SK-N-SH treated with all-trans-retinoic acid at 6 μM for 48 hours (cell line): ENCODE measurements at regions not wholly inside any gene's neighbourhood (a gene's known extent, or its start where the extent isn't known, plus 50 kb on each side); places are given as distances from the start of the nearest gene placed in this dataset.
A peak's percentile ranks its signal among the peaks of the same experiment; 100 is the strongest.

Source experiments
- ATAC-seq: fragments of 200-7000 bp; cut with Tn5 transposase; 3 replicates; pipeline ENCODE4 v1.9.1; 2020; ENCODE audit warnings: mild to moderate bottlenecking, moderate library complexity
- ARNTL ChIP-seq: fragments of 450-650 bp; formaldehyde crosslinking; IDR thresholded peaks from 2 replicates; pipeline ENCODE4 v1.5.0; 2020; ENCODE audit warnings: low read depth, mild to moderate bottlenecking, moderate library complexity, borderline replicate concordance
- BACH2 ChIP-seq: fragments of 250-450 bp; sonication (Bioruptor Pico); IDR thresholded peaks from 2 replicates; pipeline ENCODE4 v1.9.0; 2021; ENCODE audit warnings: mild to moderate bottlenecking, borderline replicate concordance
- CSDC2 ChIP-seq: fragments of 250-450 bp; sonication (Bioruptor Pico); IDR thresholded peaks from 2 replicates; pipeline ENCODE4 v1.5.0; 2020; ENCODE audit warnings: mild to moderate bottlenecking, moderate library complexity
- CSRNP3 ChIP-seq: fragments of 250-450 bp; sonication (Bioruptor Pico); IDR thresholded peaks from 2 replicates; pipeline ENCODE4 v1.5.1; 2021; ENCODE audit warnings: mild to moderate bottlenecking, moderate library complexity
- ESRRG ChIP-seq: fragments of 250-450 bp; sonication (Bioruptor Pico); IDR thresholded peaks from 2 replicates; pipeline ENCODE4 v1.6.1; 2021; ENCODE audit warnings: mild to moderate bottlenecking
- GLIS3 ChIP-seq: fragments of 250-450 bp; sonication (Bioruptor Pico); IDR thresholded peaks from 2 replicates; pipeline ENCODE4 v1.5.0; 2020; ENCODE audit warnings: mild to moderate bottlenecking, moderate library complexity
- ISL1 ChIP-seq: fragments of 250-450 bp; sonication (Bioruptor Pico); IDR thresholded peaks from 2 replicates; pipeline ENCODE4 v2.1.2; 2022; ENCODE audit warnings: mild to moderate bottlenecking, moderate library complexity
- OSR1 ChIP-seq: fragments of 250-450 bp; sonication (Bioruptor Pico); IDR thresholded peaks from 2 replicates; pipeline ENCODE4 v1.8.0; 2022; ENCODE audit warnings: moderate library complexity, mild to moderate bottlenecking, inconsistent platforms
- PPARA ChIP-seq: fragments of 250-450 bp; sonication (Bioruptor Pico); IDR thresholded peaks from 2 replicates; pipeline ENCODE4 v1.5.0; 2020; ENCODE audit warnings: mild to moderate bottlenecking, borderline replicate concordance
- RARB ChIP-seq: fragments of 250-450 bp; sonication (Bioruptor Pico); IDR thresholded peaks from 2 replicates; pipeline ENCODE4 v1.8.0; 2021; ENCODE audit warnings: mild to moderate bottlenecking, moderate library complexity
- SNAI2 ChIP-seq: fragments of 250-450 bp; sonication (Bioruptor Pico); IDR thresholded peaks from 2 replicates; pipeline ENCODE4 v1.5.0; 2020; ENCODE audit warnings: mild to moderate bottlenecking, moderate library complexity
- TCF4 ChIP-seq: fragments of 250-450 bp; sonication (Bioruptor Pico); IDR thresholded peaks from 2 replicates; pipeline ENCODE4 v1.8.0; 2021; ENCODE audit warnings: mild to moderate bottlenecking, moderate library complexity, borderline replicate concordance
- TOX ChIP-seq: fragments of 250-450 bp; sonication (Bioruptor Pico); IDR thresholded peaks from 2 replicates; pipeline ENCODE4 v1.8.0; 2021; ENCODE audit warnings: mild to moderate bottlenecking, moderate library complexity, borderline replicate concordance
- ZC3H10 ChIP-seq: fragments of 250-450 bp; sonication (Bioruptor Pico); IDR thresholded peaks from 2 replicates; pipeline ENCODE4 v1.5.1; 2021; ENCODE audit warnings: mild to moderate bottlenecking, moderate library complexity
- ZFP3 ChIP-seq: fragments of 250-450 bp; sonication (Bioruptor Pico); IDR thresholded peaks from 2 replicates; pipeline ENCODE4 v1.5.0; 2020; ENCODE audit warnings: mild to moderate bottlenecking, moderate library complexity
- ZFP30 ChIP-seq: fragments of 450-650 bp; formaldehyde crosslinking; IDR thresholded peaks from 2 replicates; pipeline ENCODE4 v1.5.0; 2022; ENCODE audit warnings: mild to moderate bottlenecking, moderate library complexity
- ZNF565 ChIP-seq: fragments of 450-650 bp; formaldehyde crosslinking; conservative IDR thresholded peaks from 2 replicates; pipeline ENCODE4 v1.5.0; 2020; ENCODE audit warnings: low read depth, mild to moderate bottlenecking, moderate library complexity
- ZNF70 ChIP-seq: fragments of 450-650 bp; formaldehyde crosslinking; IDR thresholded peaks from 2 replicates; pipeline ENCODE4 v1.5.0; 2020; ENCODE audit warnings: mild to moderate bottlenecking, moderate library complexity
- ZNF8 ChIP-seq: fragments of 450-650 bp; formaldehyde crosslinking; IDR thresholded peaks from 2 replicates; pipeline ENCODE4 v1.5.0; 2020; ENCODE audit warnings: mild to moderate bottlenecking, moderate library complexity
- TF ChIP-seq, protein P1 (sequence below): fragments of 250-450 bp; sonication (Bioruptor Pico); IDR thresholded peaks from 2 replicates; pipeline ENCODE4 v1.5.1; 2020; ENCODE audit warnings: low read depth, mild to moderate bottlenecking, moderate library complexity
- TF ChIP-seq, protein P2 (sequence below): fragments of 250-450 bp; sonication (Bioruptor Pico); IDR thresholded peaks from 2 replicates; pipeline ENCODE4 v1.8.0; 2021; ENCODE audit warnings: low read depth, mild to moderate bottlenecking, moderate library complexity, borderline replicate concordance
- TF ChIP-seq, protein P3 (sequence below): fragments of 250-450 bp; sonication (Bioruptor Pico); IDR thresholded peaks from 2 replicates; pipeline ENCODE4 v1.8.0; 2020; ENCODE audit warnings: mild to moderate bottlenecking, moderate library complexity, borderline replicate concordance

DNA sequence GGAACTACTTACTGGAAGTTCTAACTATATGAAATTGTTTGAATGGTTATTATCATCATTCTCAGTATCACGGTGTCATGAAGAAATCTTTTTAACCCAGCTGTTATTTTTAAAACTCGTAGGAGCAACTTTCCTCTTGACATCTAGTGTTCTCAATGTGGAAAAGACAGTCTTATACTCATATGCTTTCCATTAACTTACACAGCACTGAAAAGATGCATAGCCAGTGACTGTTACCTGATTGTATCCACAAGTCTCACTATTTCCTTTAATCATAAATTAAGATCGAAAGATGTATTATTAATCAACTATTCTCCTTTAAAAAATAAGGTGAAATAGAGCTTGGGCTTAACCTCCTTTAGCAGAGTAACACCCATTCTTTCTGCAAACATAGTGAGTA is 59.7 kb upstream of the TNFSF4 start:
- peak; percentile 46 for ATAC-seq
- TF ChIP-seq SNAI2 (CRISPR knock-in tag) (no peak), ZNF70 (CRISPR knock-in tag) (no peak), ZFP3 (CRISPR knock-in tag) (no peak), TCF4 (no peak), ESRRG (CRISPR knock-in tag) (no peak), PPARA (no peak), ZC3H10 (CRISPR knock-in tag) (no peak), GLIS3 (CRISPR knock-in tag) (no peak)

DNA sequence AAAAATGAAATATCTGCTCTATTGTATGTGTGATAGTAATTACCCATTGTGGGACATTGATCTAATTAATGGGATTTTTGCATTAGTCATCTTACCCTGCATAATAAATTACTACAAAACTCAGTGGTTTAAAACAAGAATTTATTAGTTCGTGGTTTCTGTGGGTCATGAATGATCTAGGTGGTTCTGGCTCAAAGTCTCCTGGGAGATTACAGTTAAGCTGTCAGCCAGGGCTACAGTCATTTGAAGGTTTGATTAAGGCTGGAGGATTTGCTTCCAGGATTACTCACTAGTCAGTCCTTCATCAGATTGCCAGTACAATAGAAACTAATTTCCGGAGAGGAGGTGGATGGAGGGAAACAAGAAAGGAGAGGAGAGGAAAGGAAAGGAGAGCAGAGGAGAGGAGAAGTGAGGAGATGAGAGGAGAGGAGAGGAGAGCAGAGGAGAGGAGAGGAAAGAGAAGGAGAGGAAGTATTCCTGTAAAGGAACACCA is 60.4 kb upstream of the TNFSF4 start:
- ATAC-seq: peak; percentile 51

GRCh38 chr1:173268261-173268660 is 61.1 kb upstream of the TNFSF4 start:
- TF ChIP-seq PPARA: no peak
- no peak for TF ChIP-seq OSR1
- no peak for TF ChIP-seq GLIS3 (CRISPR knock-in tag)
- TF ChIP-seq ARNTL (CRISPR knock-in tag): no peak
- TF ChIP-seq, protein P1, sequence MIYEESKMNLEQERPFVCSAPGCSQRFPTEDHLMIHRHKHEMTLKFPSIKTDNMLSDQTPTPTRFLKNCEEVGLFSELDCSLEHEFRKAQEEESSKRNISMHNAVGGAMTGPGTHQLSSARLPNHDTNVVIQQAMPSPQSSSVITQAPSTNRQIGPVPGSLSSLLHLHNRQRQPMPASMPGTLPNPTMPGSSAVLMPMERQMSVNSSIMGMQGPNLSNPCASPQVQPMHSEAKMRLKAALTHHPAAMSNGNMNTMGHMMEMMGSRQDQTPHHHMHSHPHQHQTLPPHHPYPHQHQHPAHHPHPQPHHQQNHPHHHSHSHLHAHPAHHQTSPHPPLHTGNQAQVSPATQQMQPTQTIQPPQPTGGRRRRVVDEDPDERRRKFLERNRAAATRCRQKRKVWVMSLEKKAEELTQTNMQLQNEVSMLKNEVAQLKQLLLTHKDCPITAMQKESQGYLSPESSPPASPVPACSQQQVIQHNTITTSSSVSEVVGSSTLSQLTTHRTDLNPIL (CRISPR knock-in tag): no peak

More for the DNA sequence above, 60.4 kb upstream of the TNFSF4 start:
- no peak for TF ChIP-seq BACH2 (CRISPR knock-in tag)
- peak; percentile 56 for TF ChIP-seq RARB
- TF ChIP-seq CSRNP3 (CRISPR knock-in tag): no peak
- TF ChIP-seq, protein P2, sequence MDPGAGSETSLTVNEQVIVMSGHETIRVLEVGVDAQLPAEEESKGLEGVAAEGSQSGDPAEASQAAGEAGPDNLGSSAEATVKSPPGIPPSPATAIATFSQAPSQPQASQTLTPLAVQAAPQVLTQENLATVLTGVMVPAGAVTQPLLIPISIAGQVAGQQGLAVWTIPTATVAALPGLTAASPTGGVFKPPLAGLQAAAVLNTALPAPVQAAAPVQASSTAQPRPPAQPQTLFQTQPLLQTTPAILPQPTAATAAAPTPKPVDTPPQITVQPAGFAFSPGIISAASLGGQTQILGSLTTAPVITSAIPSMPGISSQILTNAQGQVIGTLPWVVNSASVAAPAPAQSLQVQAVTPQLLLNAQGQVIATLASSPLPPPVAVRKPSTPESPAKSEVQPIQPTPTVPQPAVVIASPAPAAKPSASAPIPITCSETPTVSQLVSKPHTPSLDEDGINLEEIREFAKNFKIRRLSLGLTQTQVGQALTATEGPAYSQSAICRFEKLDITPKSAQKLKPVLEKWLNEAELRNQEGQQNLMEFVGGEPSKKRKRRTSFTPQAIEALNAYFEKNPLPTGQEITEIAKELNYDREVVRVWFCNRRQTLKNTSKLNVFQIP: peak; percentile 91; the same call in 1 of the 2 replicates
- TF ChIP-seq TCF4: no peak
- TF ChIP-seq ZNF8 (CRISPR knock-in tag): no peak
- peak; percentile 51; the same call in 1 of the 2 replicates for TF ChIP-seq OSR1
- TF ChIP-seq CSDC2: no peak
- peak; percentile 97; the same call in 1 of the 2 replicates for TF ChIP-seq TOX (CRISPR knock-in tag)
- TF ChIP-seq, protein P3, sequence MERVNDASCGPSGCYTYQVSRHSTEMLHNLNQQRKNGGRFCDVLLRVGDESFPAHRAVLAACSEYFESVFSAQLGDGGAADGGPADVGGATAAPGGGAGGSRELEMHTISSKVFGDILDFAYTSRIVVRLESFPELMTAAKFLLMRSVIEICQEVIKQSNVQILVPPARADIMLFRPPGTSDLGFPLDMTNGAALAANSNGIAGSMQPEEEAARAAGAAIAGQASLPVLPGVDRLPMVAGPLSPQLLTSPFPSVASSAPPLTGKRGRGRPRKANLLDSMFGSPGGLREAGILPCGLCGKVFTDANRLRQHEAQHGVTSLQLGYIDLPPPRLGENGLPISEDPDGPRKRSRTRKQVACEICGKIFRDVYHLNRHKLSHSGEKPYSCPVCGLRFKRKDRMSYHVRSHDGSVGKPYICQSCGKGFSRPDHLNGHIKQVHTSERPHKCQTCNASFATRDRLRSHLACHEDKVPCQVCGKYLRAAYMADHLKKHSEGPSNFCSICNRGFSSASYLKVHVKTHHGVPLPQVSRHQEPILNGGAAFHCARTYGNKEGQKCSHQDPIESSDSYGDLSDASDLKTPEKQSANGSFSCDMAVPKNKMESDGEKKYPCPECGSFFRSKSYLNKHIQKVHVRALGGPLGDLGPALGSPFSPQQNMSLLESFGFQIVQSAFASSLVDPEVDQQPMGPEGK (CRISPR knock-in tag): peak; percentile 95
- TF ChIP-seq ZC3H10 (CRISPR knock-in tag): peak; percentile 98

GRCh38 chr1:173268786-173269277 is 61.7 kb upstream of the TNFSF4 start:
- TF ChIP-seq ZFP30 (CRISPR knock-in tag) (no peak), GLIS3 (CRISPR knock-in tag) (no peak), ZNF8 (CRISPR knock-in tag) (no peak), ZFP3 (CRISPR knock-in tag) (no peak), TCF4 (no peak), CSRNP3 (CRISPR knock-in tag) (no peak), ZNF70 (CRISPR knock-in tag) (no peak), RARB (no peak), ZNF565 (CRISPR knock-in tag) (no peak), SNAI2 (CRISPR knock-in tag) (no peak), ISL1 (CRISPR knock-in tag) (no peak), ZC3H10 (CRISPR knock-in tag) (no peak), PPARA (no peak), OSR1 (no peak), CSDC2 (no peak), ESRRG (CRISPR knock-in tag) (no peak)
- TF ChIP-seq, protein P3 (CRISPR knock-in tag): no peak
- TF ChIP-seq, protein P2: no peak
- TF ChIP-seq, protein P1 (CRISPR knock-in tag): no peak
- ATAC-seq: no peak

More at GRCh38 chr1:173268261-173268660, 61.1 kb upstream of the TNFSF4 start:
- ATAC-seq: no peak
